Heart right ventricle (tissue), 16 donors: ENCODE measurements at regions not wholly inside any gene's neighbourhood (a gene's known extent, or its start where the extent isn't known, plus 50 kb on each side); places are given as distances from the start of the nearest gene placed in this dataset.

ENCODE experiments used
- ATAC-seq, 8 donors: fragments of 200-7000 bp; cut with Tn5 transposase; one replicate each; pipeline ENCODE4 v1.9.1; 2020; ENCODE audit warnings: mild to moderate bottlenecking in 8 of 8, moderate library complexity in 8 of 8, moderate number of reproducible peaks in 1 of 8
- DNase-seq, 2 donors: peaks; one replicate each; pipeline ENCODE4 v3.0.0-alpha.2; 2020
- H3K27ac ChIP-seq, 10 donors: fragments of 200-600 bp; sonication (generic) in 2 of 10; one replicate each; pipeline versions ENCODE4 v1.5.0 to v1.8.0; 2020 to 2022; ENCODE audit warnings: mild to moderate bottlenecking in 3 of 10
- H3K27me3 ChIP-seq, 7 donors: fragments of 200-600 bp; one replicate each; pipeline ENCODE4 v1.8.0; 2021 to 2022; ENCODE audit warnings: mild to moderate bottlenecking in 2 of 7
- H3K36me3 ChIP-seq, 9 donors: fragments of 200-600 bp; sonication (generic) in 1 of 9; one replicate each; pipeline versions ENCODE4 v1.5.0 to v1.8.0; 2020 to 2022; ENCODE audit warnings: mild to moderate bottlenecking in 2 of 9
- H3K4me1 ChIP-seq, 9 donors: fragments of 200-600 bp; sonication (generic) in 1 of 9; one replicate each; pipeline versions ENCODE4 v1.5.0 to v1.8.0; 2020 to 2022; ENCODE audit warnings: mild to moderate bottlenecking in 4 of 9
- H3K4me3 ChIP-seq, 10 donors: fragments of 200-600 bp; sonication (generic) in 2 of 10; one replicate each; pipeline versions ENCODE4 v1.5.0 to v1.8.0; 2020 to 2022; ENCODE audit warnings: mild to moderate bottlenecking in 7 of 10, moderate library complexity in 2 of 10
- H3K9me3 ChIP-seq, 11 donors: fragments of 200-600 bp in 10 of 11; sonication (generic) in 2 of 11; one replicate each; pipeline versions ENCODE4 v1.5.0 to v1.8.0; 2013 to 2022; ENCODE audit warnings: mild to moderate bottlenecking in 2 of 11, control low read depth in 1 of 11, moderate library complexity in 1 of 11
- WGBS, 2 donors: extraction: QIAGEN DNeasy Blood & Tissue Kit; methylation state at CpG; one replicate each; pipeline ENCODE4 v1.1.7; 2013; ENCODE audit warnings: inconsistent platforms in 1 of 2; 5-methylcytosine and 5-hydroxymethylcytosine counted together
- intact Hi-C, 10 donors: fragments of 100-400 bp; cut with DNase I; formaldehyde crosslinking; loops; one replicate each; pipeline versions ENCODE4 v1.11.1 to v1.14.2; 2022
- TF ChIP-seq, protein P1 (sequence below), 9 donors: fragments of 200-600 bp; sonication (generic) in 2 of 9; IDR thresholded peaks; one replicate each; pipeline versions ENCODE4 v1.5.0 to v1.8.0; 2021 to 2022; ENCODE audit warnings: antibody characterized with exemption in 9 of 9, mild to moderate bottlenecking in 5 of 9, moderate library complexity in 1 of 9
- donor health status: Arrhythmogenic right ventricular cardiomyopathy.
- donor health status: ischemic (EF 13 %, LVEDD 7.1; RV severe dilation, severe dysfunction).
- donor health status: healthy with polysubstance abuse.
- donor health status: DM: no; HTN: yes; CAD: no.
- donor health status: DM: no; HTN: no; CAD: no.
- donor health status: ischemic (EF 25% LVEDD 6.9; RV normal size, moderate dysfunction).
- donor health status: ischemic (EF 25% LVEDD 5.7; RV mildly dilated, moderate dysfunction).
- donor health status: healthy.
- donor health status: DM: yes; HTN: yes; CAD: no.
- donor health status: Ischemic cardiomyopathy.
- donor health status: ischemic (EF 35%, LVEDD 5.7; RV mildly dilated, moderate dysfunction).
- donor health status: nonischemic (EF 11% LVEDD 7.7; RV severe dilation, severe dysfunction).
- donor health status: DM: yes; HTN: yes; CAD: no.
- donor health status: PGD.
- donor health status: ischemic (EF 29% LVEDD 5.4; RV normal size, mild dysfunction).
- donor health status: nonischemic (EF 23%, LVEDD 6.1; RV moderate dilation, normal function).

GRCh38 chr18:67742525-67742924 lies 226.0 kb upstream of the DSEL start:
- DNase-seq (no peak), ATAC-seq (no peak)
- 81 to 88% methylated on average over 7 of the region's 7 CpGs for WGBS, 2 donors
- no peak overlapping the region for H3K27ac ChIP-seq
- no peak overlapping the region for H3K4me3 ChIP-seq
- intact Hi-C loops: no loop called here
- H3K4me1 ChIP-seq: no peaks in the 10 kb centered on the region
- peaks cover 0 to 58% (median 28%) of the 10 kb centered on the region in 11 donors for H3K9me3 ChIP-seq
- H3K36me3 ChIP-seq: no peaks in the 10 kb centered on the region
- TF ChIP-seq, protein P1, sequence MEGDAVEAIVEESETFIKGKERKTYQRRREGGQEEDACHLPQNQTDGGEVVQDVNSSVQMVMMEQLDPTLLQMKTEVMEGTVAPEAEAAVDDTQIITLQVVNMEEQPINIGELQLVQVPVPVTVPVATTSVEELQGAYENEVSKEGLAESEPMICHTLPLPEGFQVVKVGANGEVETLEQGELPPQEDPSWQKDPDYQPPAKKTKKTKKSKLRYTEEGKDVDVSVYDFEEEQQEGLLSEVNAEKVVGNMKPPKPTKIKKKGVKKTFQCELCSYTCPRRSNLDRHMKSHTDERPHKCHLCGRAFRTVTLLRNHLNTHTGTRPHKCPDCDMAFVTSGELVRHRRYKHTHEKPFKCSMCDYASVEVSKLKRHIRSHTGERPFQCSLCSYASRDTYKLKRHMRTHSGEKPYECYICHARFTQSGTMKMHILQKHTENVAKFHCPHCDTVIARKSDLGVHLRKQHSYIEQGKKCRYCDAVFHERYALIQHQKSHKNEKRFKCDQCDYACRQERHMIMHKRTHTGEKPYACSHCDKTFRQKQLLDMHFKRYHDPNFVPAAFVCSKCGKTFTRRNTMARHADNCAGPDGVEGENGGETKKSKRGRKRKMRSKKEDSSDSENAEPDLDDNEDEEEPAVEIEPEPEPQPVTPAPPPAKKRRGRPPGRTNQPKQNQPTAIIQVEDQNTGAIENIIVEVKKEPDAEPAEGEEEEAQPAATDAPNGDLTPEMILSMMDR (IDR thresholded peaks at IDR 0.05): no peak
- H3K27me3 ChIP-seq: no peaks in the 10 kb centered on the region

DNA sequence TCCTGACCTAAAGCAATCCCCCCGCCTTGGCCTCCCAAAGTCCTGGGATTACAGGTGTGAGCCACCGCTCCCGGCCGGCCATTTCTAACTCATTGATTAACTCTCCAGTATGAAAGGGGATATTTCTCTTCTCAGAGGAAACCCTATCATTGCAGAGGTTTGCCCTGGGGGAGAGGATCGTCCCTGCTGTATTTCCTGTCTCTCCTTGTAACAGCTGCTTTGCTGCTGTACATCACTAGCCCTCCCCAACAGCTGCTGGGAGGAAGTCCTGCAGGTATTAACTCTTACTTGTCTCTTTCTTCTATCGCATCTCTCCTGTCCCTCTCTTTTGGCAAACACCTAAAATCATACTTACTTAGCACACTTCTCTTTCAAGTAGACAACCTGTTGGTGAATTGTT lies 219.0 kb upstream of the DSEL start:
- H3K36me3 ChIP-seq: no peaks in the 10 kb centered on the region
- ATAC-seq (no peak), DNase-seq (no peak)
- H3K27me3 ChIP-seq: no peaks in the 10 kb centered on the region
- intact Hi-C loops: no loop called here
- no peak overlapping the region for H3K4me3 ChIP-seq
- H3K4me1 ChIP-seq: no peaks in the 10 kb centered on the region
- no peak overlapping the region for H3K27ac ChIP-seq
- 67 to 74% methylated on average over 6 of the region's 6 CpGs for WGBS, 2 donors
- peaks cover 0 to 2% (median 0%) of the 10 kb centered on the region in 11 donors for H3K9me3 ChIP-seq
- TF ChIP-seq, protein P1 (IDR thresholded peaks at IDR 0.05): no peak

DNA sequence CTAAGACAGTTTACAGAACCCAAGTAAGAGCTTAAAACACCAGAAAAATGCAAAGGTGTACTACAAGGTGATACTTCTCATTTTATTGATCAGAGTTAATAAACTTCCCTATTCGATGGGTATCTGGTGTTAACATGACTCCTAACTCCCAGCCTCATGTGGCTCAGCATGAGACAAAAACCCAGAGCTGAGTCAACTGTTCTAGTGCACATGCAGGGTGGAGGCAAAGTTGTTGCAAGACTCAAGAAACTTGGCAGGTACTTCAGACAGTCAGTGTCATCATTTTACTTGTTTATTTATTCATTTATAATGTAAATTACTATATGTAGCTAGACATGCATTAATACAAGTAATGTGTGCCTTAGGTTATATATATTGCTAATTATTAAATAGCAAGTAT lies 216.6 kb upstream of the DSEL start:
- intact Hi-C loops: no loop called here
- Histone ChIP-seq H3K27me3 (no peaks in the 10 kb centered on the region), H3K27ac (no peak overlapping the region), H3K9me3 (no peaks in the 10 kb centered on the region), H3K4me1 (no peaks in the 10 kb centered on the region), H3K36me3 (no peaks in the 10 kb centered on the region), H3K4me3 (no peak overlapping the region)
- ATAC-seq (no peak), DNase-seq (no peak)
- TF ChIP-seq, protein P1 (IDR thresholded peaks at IDR 0.05): no peak
- 46 to 50% methylated on average over 1 of the region's 1 CpG for WGBS, 2 donors

DNA sequence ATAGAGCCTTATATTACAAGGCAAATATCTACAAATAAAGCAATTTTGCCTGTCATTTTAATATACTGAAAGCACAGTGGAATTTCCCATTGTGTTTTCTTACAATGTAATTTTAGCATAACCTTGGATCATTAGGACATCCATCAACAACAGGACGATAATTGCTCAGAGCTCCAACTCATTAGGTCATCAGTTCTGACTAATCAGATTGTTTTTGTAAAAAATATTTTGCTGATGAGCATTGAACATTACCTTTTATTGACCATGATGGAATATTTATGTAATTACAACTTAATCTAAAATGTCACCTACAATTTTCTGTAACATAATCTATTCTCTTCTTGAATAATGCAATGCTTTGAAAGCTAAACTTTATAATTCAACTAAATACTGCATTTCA lies 215.3 kb upstream of the DSEL start:
- H3K36me3 ChIP-seq: no peaks in the 10 kb centered on the region
- no peak overlapping the region for H3K4me3 ChIP-seq
- intact Hi-C loops: no loop called here
- H3K4me1 ChIP-seq: no peaks in the 10 kb centered on the region
- WGBS, 2 donors: 55 to 68% methylated on average over 1 of the region's 1 CpG
- ATAC-seq (no peak), DNase-seq (no peak)
- TF ChIP-seq, protein P1 (IDR thresholded peaks at IDR 0.05): no peak
- no peaks in the 10 kb centered on the region for H3K27me3 ChIP-seq
- H3K9me3 ChIP-seq: no peaks in the 10 kb centered on the region
- no peak overlapping the region for H3K27ac ChIP-seq

GRCh38 chr18:67730886-67731285 lies 214.4 kb upstream of the DSEL start:
- no peak for ATAC-seq
- Histone ChIP-seq H3K27ac (no peak overlapping the region), H3K27me3 (no peaks in the 10 kb centered on the region), H3K4me3 (no peak overlapping the region), H3K9me3 (no peaks in the 10 kb centered on the region), H3K36me3 (no peaks in the 10 kb centered on the region), H3K4me1 (no peaks in the 10 kb centered on the region)
- DNase-seq: no peak
- intact Hi-C loops: no loop called here
- TF ChIP-seq, protein P1 (IDR thresholded peaks at IDR 0.05): no peak
- WGBS, 2 donors: 90 to 96% methylated on average over 4 of the region's 4 CpGs
